IMR-90 (cell line): ENCODE measurements at regions not wholly inside any gene's neighbourhood (a gene's known extent, or its start where the extent isn't known, plus 50 kb on each side); places are given as distances from the start of the nearest gene placed in this dataset.

Experiments used
- ATAC-seq: fragments of 200-7000 bp; cut with Tn5 transposase; 2 replicates; pipeline ENCODE4 v1.9.1; 2020; ENCODE audit warnings: low read depth, mild to moderate bottlenecking, moderate library complexity
- BruUV-seq: library from RNA; stranded (reverse); fragments of 400-500 nt; replicated peaks from 2 replicates; lab custom pipeline; 2021; lab: Mats Ljungman, UMichigan
- CTCF ChIA-PET: fragments of 300-600 bp; formaldehyde crosslinking; extraction: SDS; loops from one replicate; lab custom pipeline; 2021; ENCODE audit warnings: antibody characterized with exemption; lab: Yijun Ruan, JAX
- POLR2A ChIA-PET: fragments of 300-600 bp; sonication (Branson Sonifier 250); formaldehyde crosslinking; loops from one replicate; lab custom pipeline; 2022; ENCODE audit warnings: antibody characterized with exemption; ENCODE audit not compliant: unreplicated experiment; lab: Charles Lee
- DNase-seq: peaks from one replicate; pipeline ENCODE4 v3.0.0; 2013
- H2AFZ ChIP-seq: replicated peaks from 2 replicates; pipeline ENCODE3; 2013; ENCODE audit warnings: low read length, mild to moderate bottlenecking; ENCODE audit not compliant: poor library complexity
- H2AK5ac ChIP-seq: 2 replicates; pipeline ENCODE4 v1.6.1; 2013; ENCODE audit warnings: low read depth, low read length, inconsistent platforms
- H2AK9ac ChIP-seq: replicated peaks from 2 replicates; pipeline ENCODE3; 2013; ENCODE audit warnings: mild to moderate bottlenecking, low read depth, low read length, moderate library complexity; ENCODE audit not compliant: poor library complexity
- H2BK120ac ChIP-seq: 2 replicates; pipeline ENCODE4 v1.6.1; 2013; ENCODE audit warnings: low read depth, low read length, inconsistent platforms
- H2BK15ac ChIP-seq: 3 replicates; pipeline ENCODE4 v1.6.1; 2013; ENCODE audit warnings: low read depth, low read length, inconsistent platforms
- H2BK20ac ChIP-seq: 2 replicates; pipeline ENCODE4 v1.6.1; 2013; ENCODE audit warnings: low read depth, mild to moderate bottlenecking, inconsistent platforms, low read length, moderate library complexity
- H2BK5ac ChIP-seq: 2 replicates; pipeline ENCODE4 v1.6.1; 2013; ENCODE audit warnings: mild to moderate bottlenecking, low read depth, low read length, inconsistent platforms; ENCODE audit not compliant: poor library complexity, severe bottlenecking
- H3K14ac ChIP-seq: replicated peaks from 2 replicates; pipeline ENCODE4 v1.6.1; 2013; ENCODE audit warnings: low read depth, low read length, inconsistent platforms
- H3K18ac ChIP-seq: 2 replicates; pipeline ENCODE4 v1.6.1; 2013; ENCODE audit warnings: low read depth, low read length, control low read depth
- H3K23ac ChIP-seq: 2 replicates; pipeline ENCODE4 v1.6.1; 2013; ENCODE audit warnings: low read depth, low read length, inconsistent platforms
- H3K27ac ChIP-seq: 2 replicates; pipeline ENCODE4 v1.5.1; 2013; ENCODE audit warnings: mild to moderate bottlenecking, control low read depth, low read length; ENCODE audit not compliant: insufficient read depth
- H3K27me3 ChIP-seq: 2 replicates; pipeline ENCODE4 v1.6.1; 2013; ENCODE audit warnings: low read length; ENCODE audit not compliant: control insufficient read depth, insufficient read depth
- H3K36me3 ChIP-seq: 2 replicates; pipeline ENCODE4 v1.6.1; 2013; ENCODE audit warnings: low read length, mixed read lengths; ENCODE audit not compliant: control insufficient read depth, insufficient read depth
- H3K4ac ChIP-seq: 2 replicates; pipeline ENCODE4 v1.6.1; 2013; ENCODE audit warnings: low read depth, low read length, inconsistent platforms
- H3K4me1 ChIP-seq: 2 replicates; pipeline ENCODE4 v1.6.1; 2013; ENCODE audit warnings: low read length, mixed read lengths; ENCODE audit not compliant: control insufficient read depth, insufficient read depth
- H3K4me2 ChIP-seq: 2 replicates; pipeline ENCODE4 v1.6.1; 2013; ENCODE audit warnings: low read depth, mild to moderate bottlenecking, control low read depth, low read length, moderate library complexity
- H3K4me3 ChIP-seq: 2 replicates; pipeline ENCODE4 v1.5.1; 2013; ENCODE audit warnings: low read depth, mild to moderate bottlenecking, control low read depth, low read length, moderate library complexity; ENCODE audit not compliant: insufficient read depth
- H3K56ac ChIP-seq: 2 replicates; pipeline ENCODE4 v1.6.1; 2013; ENCODE audit warnings: low read length, inconsistent platforms; ENCODE audit not compliant: insufficient read depth; ENCODE audit errors: extremely low read depth
- H3K79me1 ChIP-seq, 2 experiments: 2 replicates each; pipeline ENCODE4 v1.6.1; 2013; ENCODE audit warnings: low read length in 2 of 2, inconsistent platforms in 1 of 2, low read depth in 1 of 2
- H3K9ac ChIP-seq: 2 replicates; pipeline ENCODE4 v1.6.1; 2013; ENCODE audit warnings: low read depth, low read length, control low read depth
- H3K9me1 ChIP-seq: 2 replicates; pipeline ENCODE4 v1.6.1; 2013; ENCODE audit warnings: low read length, inconsistent platforms; ENCODE audit not compliant: insufficient read depth
- H3K9me3 ChIP-seq: 2 replicates; pipeline ENCODE4 v1.6.1; 2013; ENCODE audit warnings: low read length; ENCODE audit not compliant: control insufficient read depth, insufficient read depth
- H4K20me1 ChIP-seq: 2 replicates; pipeline ENCODE4 v1.6.1; 2013; ENCODE audit warnings: low read length, inconsistent platforms; ENCODE audit not compliant: insufficient read depth
- H4K5ac ChIP-seq: 2 replicates; pipeline ENCODE4 v1.6.1; 2013; ENCODE audit warnings: mild to moderate bottlenecking, low read depth, low read length, control low read depth
- H4K8ac ChIP-seq, 2 experiments: 2 replicates each; pipeline ENCODE4 v1.6.1; 2013; ENCODE audit warnings: low read depth in 2 of 2, low read length in 2 of 2, control low read depth in 1 of 2, inconsistent platforms in 1 of 2
- H4K91ac ChIP-seq: 2 replicates; pipeline ENCODE4 v1.6.1; 2013; ENCODE audit warnings: low read depth, low read length, inconsistent platforms; ENCODE audit not compliant: insufficient read depth
- CHD1 ChIP-seq: IDR thresholded peaks from 2 replicates; pipeline ENCODE4 v1.6.1; 2012; ENCODE audit warnings: low read depth, low read length, improper control_type of control experiment
- FOS ChIP-seq: fragments of 150-350 bp; IDR thresholded peaks from 2 replicates; pipeline ENCODE4 v1.6.1; 2016; ENCODE audit warnings: low read depth, low read length
- MAFK ChIP-seq: IDR thresholded peaks from 2 replicates; pipeline ENCODE4 v1.6.1; 2012; ENCODE audit warnings: low read depth, low read length, improper control_type of control experiment
- MAZ ChIP-seq: IDR thresholded peaks from 2 replicates; pipeline ENCODE4 v1.6.1; 2012; ENCODE audit warnings: low read depth, mild to moderate bottlenecking, low read length, improper control_type of control experiment, moderate library complexity, borderline replicate concordance
- MXI1 ChIP-seq: IDR thresholded peaks from 2 replicates; pipeline ENCODE4 v1.6.1; 2012; ENCODE audit warnings: low read depth, mild to moderate bottlenecking, low read length, moderate library complexity, borderline replicate concordance
- NFE2L2 ChIP-seq: fragments of 150-350 bp; IDR thresholded peaks from 2 replicates; pipeline ENCODE4 v1.6.1; 2016; ENCODE audit warnings: low read depth, mild to moderate bottlenecking, low read length
- RCOR1 ChIP-seq: IDR thresholded peaks from 2 replicates; pipeline ENCODE4 v1.6.1; 2012; ENCODE audit warnings: mild to moderate bottlenecking, low read length, improper control_type of control experiment; ENCODE audit not compliant: insufficient replicate concordance
- RFX5 ChIP-seq: IDR thresholded peaks from 2 replicates; pipeline ENCODE4 v1.8.0; 2012; ENCODE audit warnings: low read depth, mild to moderate bottlenecking, low read length, moderate library complexity
- SMC3 ChIP-seq: fragments of 150-350 bp; IDR thresholded peaks from 2 replicates; pipeline ENCODE4 v1.6.1; 2016; ENCODE audit warnings: low read depth, mild to moderate bottlenecking, antibody characterized with exemption, low read length, moderate library complexity
- WGBS, 2 experiments: methylation state at CpG; one replicate each; pipeline versions ENCODE4 v1.1.5 to v1.1.7; 2013; ENCODE audit warnings: missing lambda C conversion rate in 2 of 2; ENCODE audit not compliant: insufficient read length in 1 of 2; ENCODE audit errors: extremely low coverage in 2 of 2; 5-methylcytosine and 5-hydroxymethylcytosine counted together
- dilution Hi-C: fragments of 300-500 bp; cut with HindIII; formaldehyde crosslinking; loops from one replicate; pipeline ENCODE4 v1.14.3; 2018; ENCODE audit warnings: low sequenced_read_pairs; ENCODE audit not compliant: unreplicated experiment
- in situ Hi-C: fragments of 300-500 bp; cut with MboI; formaldehyde crosslinking; loops from 3 replicates; pipeline ENCODE4 v1.14.3; 2019; ENCODE audit warnings: low sequenced_read_pairs, inconsistent platforms, mixed read lengths
- intact Hi-C: fragments of 100-400 bp; cut with micrococcal nuclease; formaldehyde crosslinking; loops from 2 replicates; pipeline ENCODE4 v1.10.0; 2022
- TF ChIP-seq, protein P1 (sequence below): conservative IDR thresholded peaks from 2 replicates; pipeline ENCODE4 v1.5.1; 2012; ENCODE audit warnings: mild to moderate bottlenecking, low read depth, low read length, improper control_type of control experiment
- TF ChIP-seq, protein P2 (sequence below): fragments of 150-350 bp; IDR thresholded peaks from 2 replicates; pipeline ENCODE4 v1.6.1; 2016; ENCODE audit warnings: low read depth, mild to moderate bottlenecking, low read length, moderate library complexity, borderline replicate concordance

DNA sequence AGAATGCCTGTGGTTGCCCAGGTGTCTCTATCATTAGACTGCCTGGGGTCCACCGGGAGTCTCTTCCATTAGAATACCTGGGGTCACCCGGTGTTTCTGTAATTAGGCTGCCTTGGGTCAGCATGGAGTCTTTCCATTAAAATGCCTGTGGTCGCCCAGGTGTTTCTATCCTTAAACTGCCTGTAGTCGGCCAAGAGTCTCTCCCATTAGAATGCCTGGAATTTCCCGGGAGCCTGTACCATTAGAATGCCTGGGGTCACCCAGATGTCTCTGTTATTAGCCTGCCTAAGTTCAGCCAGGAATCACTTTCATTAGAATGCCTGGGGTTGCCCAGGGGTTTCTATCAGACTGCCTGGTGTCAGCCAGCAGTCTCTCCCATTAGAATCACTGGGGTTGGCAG lies 1492.8 kb downstream of the UQCRFS1 start:
- Histone ChIP-seq H3K4ac (no peak overlapping the region), H3K9me1 (no peaks in the 10 kb centered on the region), H2AK5ac (no peak overlapping the region), H3K23ac (no peak overlapping the region), H3K4me2 (no peak overlapping the region), H2AFZ (no peak overlapping the region), H4K20me1 (no peaks in the 10 kb centered on the region), H3K4me1 (no peaks in the 10 kb centered on the region), H4K5ac (no peak overlapping the region), H2BK120ac (no peak overlapping the region), H4K91ac (no peak overlapping the region), H2BK15ac (no peak overlapping the region), H2BK5ac (no peak overlapping the region), H3K18ac (no peak overlapping the region), H3K79me1 (no peaks in the 10 kb centered on the region), H2BK20ac (no peak overlapping the region), H4K8ac (no peak overlapping the region), H3K9me3 (peaks cover 8% of the 10 kb centered on the region; the same call in 1 of the 2 replicates), H3K27me3 (no peaks in the 10 kb centered on the region), H3K9ac (no peak overlapping the region), H3K4me3 (no peak overlapping the region), H3K27ac (no peak overlapping the region), H2AK9ac (no peak overlapping the region), H3K14ac (no peak overlapping the region), H3K56ac (no peak overlapping the region), H3K36me3 (no peaks in the 10 kb centered on the region)
- no TSS peak for BruUV-seq
- intact Hi-C loops: no loop called here
- in situ Hi-C loops: no loop called here
- 82% methylated on average over 3 of the region's 5 CpGs; no CpG with 5 or more reads in 1 of the 2 experiments for WGBS, 2 experiments
- no peak for DNase-seq
- ChIA-PET POLR2A (no interaction called here), CTCF (no interaction called here)
- no peak for TF ChIP-seq MAFK
- TF ChIP-seq MXI1: no peak
- TF ChIP-seq, protein P1, sequence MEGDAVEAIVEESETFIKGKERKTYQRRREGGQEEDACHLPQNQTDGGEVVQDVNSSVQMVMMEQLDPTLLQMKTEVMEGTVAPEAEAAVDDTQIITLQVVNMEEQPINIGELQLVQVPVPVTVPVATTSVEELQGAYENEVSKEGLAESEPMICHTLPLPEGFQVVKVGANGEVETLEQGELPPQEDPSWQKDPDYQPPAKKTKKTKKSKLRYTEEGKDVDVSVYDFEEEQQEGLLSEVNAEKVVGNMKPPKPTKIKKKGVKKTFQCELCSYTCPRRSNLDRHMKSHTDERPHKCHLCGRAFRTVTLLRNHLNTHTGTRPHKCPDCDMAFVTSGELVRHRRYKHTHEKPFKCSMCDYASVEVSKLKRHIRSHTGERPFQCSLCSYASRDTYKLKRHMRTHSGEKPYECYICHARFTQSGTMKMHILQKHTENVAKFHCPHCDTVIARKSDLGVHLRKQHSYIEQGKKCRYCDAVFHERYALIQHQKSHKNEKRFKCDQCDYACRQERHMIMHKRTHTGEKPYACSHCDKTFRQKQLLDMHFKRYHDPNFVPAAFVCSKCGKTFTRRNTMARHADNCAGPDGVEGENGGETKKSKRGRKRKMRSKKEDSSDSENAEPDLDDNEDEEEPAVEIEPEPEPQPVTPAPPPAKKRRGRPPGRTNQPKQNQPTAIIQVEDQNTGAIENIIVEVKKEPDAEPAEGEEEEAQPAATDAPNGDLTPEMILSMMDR: no peak
- TF ChIP-seq RFX5: no peak
- TF ChIP-seq MAZ: no peak
- TF ChIP-seq NFE2L2: no peak
- TF ChIP-seq, protein P2, sequence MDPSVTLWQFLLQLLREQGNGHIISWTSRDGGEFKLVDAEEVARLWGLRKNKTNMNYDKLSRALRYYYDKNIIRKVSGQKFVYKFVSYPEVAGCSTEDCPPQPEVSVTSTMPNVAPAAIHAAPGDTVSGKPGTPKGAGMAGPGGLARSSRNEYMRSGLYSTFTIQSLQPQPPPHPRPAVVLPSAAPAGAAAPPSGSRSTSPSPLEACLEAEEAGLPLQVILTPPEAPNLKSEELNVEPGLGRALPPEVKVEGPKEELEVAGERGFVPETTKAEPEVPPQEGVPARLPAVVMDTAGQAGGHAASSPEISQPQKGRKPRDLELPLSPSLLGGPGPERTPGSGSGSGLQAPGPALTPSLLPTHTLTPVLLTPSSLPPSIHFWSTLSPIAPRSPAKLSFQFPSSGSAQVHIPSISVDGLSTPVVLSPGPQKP: no peak
- no peak for TF ChIP-seq SMC3
- no peak for TF ChIP-seq FOS
- no peak for TF ChIP-seq RCOR1
- TF ChIP-seq CHD1: no peak
- dilution Hi-C loops: no loop called here
- ATAC-seq: no peak
